IMR-90 (cell line): ENCODE measurements at regions not wholly inside any gene's neighbourhood (a gene's known extent, or its start where the extent isn't known, plus 50 kb on each side); places are given as distances from the start of the nearest gene placed in this dataset.

Experiments used
- ATAC-seq: fragments of 200-7000 bp; cut with Tn5 transposase; 2 replicates; pipeline ENCODE4 v1.9.1; 2020; ENCODE audit warnings: low read depth, mild to moderate bottlenecking, moderate library complexity
- BruUV-seq: library from RNA; stranded (reverse); fragments of 400-500 nt; replicated peaks from 2 replicates; lab custom pipeline; 2021; lab: Mats Ljungman, UMichigan
- CTCF ChIA-PET: fragments of 300-600 bp; formaldehyde crosslinking; extraction: SDS; loops from one replicate; lab custom pipeline; 2021; ENCODE audit warnings: antibody characterized with exemption; lab: Yijun Ruan, JAX
- POLR2A ChIA-PET: fragments of 300-600 bp; sonication (Branson Sonifier 250); formaldehyde crosslinking; loops from one replicate; lab custom pipeline; 2022; ENCODE audit warnings: antibody characterized with exemption; ENCODE audit not compliant: unreplicated experiment; lab: Charles Lee
- DNase-seq: peaks from one replicate; pipeline ENCODE4 v3.0.0; 2013
- H2AFZ ChIP-seq: replicated peaks from 2 replicates; pipeline ENCODE3; 2013; ENCODE audit warnings: low read length, mild to moderate bottlenecking; ENCODE audit not compliant: poor library complexity
- H2AK5ac ChIP-seq: 2 replicates; pipeline ENCODE4 v1.6.1; 2013; ENCODE audit warnings: low read depth, low read length, inconsistent platforms
- H2AK9ac ChIP-seq: replicated peaks from 2 replicates; pipeline ENCODE3; 2013; ENCODE audit warnings: mild to moderate bottlenecking, low read depth, low read length, moderate library complexity; ENCODE audit not compliant: poor library complexity
- H2BK120ac ChIP-seq: 2 replicates; pipeline ENCODE4 v1.6.1; 2013; ENCODE audit warnings: low read depth, low read length, inconsistent platforms
- H2BK15ac ChIP-seq: 3 replicates; pipeline ENCODE4 v1.6.1; 2013; ENCODE audit warnings: low read depth, low read length, inconsistent platforms
- H2BK20ac ChIP-seq: 2 replicates; pipeline ENCODE4 v1.6.1; 2013; ENCODE audit warnings: low read depth, mild to moderate bottlenecking, inconsistent platforms, low read length, moderate library complexity
- H2BK5ac ChIP-seq: 2 replicates; pipeline ENCODE4 v1.6.1; 2013; ENCODE audit warnings: mild to moderate bottlenecking, low read depth, low read length, inconsistent platforms; ENCODE audit not compliant: poor library complexity, severe bottlenecking
- H3K14ac ChIP-seq: replicated peaks from 2 replicates; pipeline ENCODE4 v1.6.1; 2013; ENCODE audit warnings: low read depth, low read length, inconsistent platforms
- H3K18ac ChIP-seq: 2 replicates; pipeline ENCODE4 v1.6.1; 2013; ENCODE audit warnings: low read depth, low read length, control low read depth
- H3K23ac ChIP-seq: 2 replicates; pipeline ENCODE4 v1.6.1; 2013; ENCODE audit warnings: low read depth, low read length, inconsistent platforms
- H3K27ac ChIP-seq: 2 replicates; pipeline ENCODE4 v1.5.1; 2013; ENCODE audit warnings: mild to moderate bottlenecking, control low read depth, low read length; ENCODE audit not compliant: insufficient read depth
- H3K27me3 ChIP-seq: 2 replicates; pipeline ENCODE4 v1.6.1; 2013; ENCODE audit warnings: low read length; ENCODE audit not compliant: control insufficient read depth, insufficient read depth
- H3K36me3 ChIP-seq: 2 replicates; pipeline ENCODE4 v1.6.1; 2013; ENCODE audit warnings: low read length, mixed read lengths; ENCODE audit not compliant: control insufficient read depth, insufficient read depth
- H3K4ac ChIP-seq: 2 replicates; pipeline ENCODE4 v1.6.1; 2013; ENCODE audit warnings: low read depth, low read length, inconsistent platforms
- H3K4me1 ChIP-seq: 2 replicates; pipeline ENCODE4 v1.6.1; 2013; ENCODE audit warnings: low read length, mixed read lengths; ENCODE audit not compliant: control insufficient read depth, insufficient read depth
- H3K4me2 ChIP-seq: 2 replicates; pipeline ENCODE4 v1.6.1; 2013; ENCODE audit warnings: low read depth, mild to moderate bottlenecking, control low read depth, low read length, moderate library complexity
- H3K4me3 ChIP-seq: 2 replicates; pipeline ENCODE4 v1.5.1; 2013; ENCODE audit warnings: low read depth, mild to moderate bottlenecking, control low read depth, low read length, moderate library complexity; ENCODE audit not compliant: insufficient read depth
- H3K56ac ChIP-seq: 2 replicates; pipeline ENCODE4 v1.6.1; 2013; ENCODE audit warnings: low read length, inconsistent platforms; ENCODE audit not compliant: insufficient read depth; ENCODE audit errors: extremely low read depth
- H3K79me1 ChIP-seq, 2 experiments: 2 replicates each; pipeline ENCODE4 v1.6.1; 2013; ENCODE audit warnings: low read length in 2 of 2, inconsistent platforms in 1 of 2, low read depth in 1 of 2
- H3K9ac ChIP-seq: 2 replicates; pipeline ENCODE4 v1.6.1; 2013; ENCODE audit warnings: low read depth, low read length, control low read depth
- H3K9me1 ChIP-seq: 2 replicates; pipeline ENCODE4 v1.6.1; 2013; ENCODE audit warnings: low read length, inconsistent platforms; ENCODE audit not compliant: insufficient read depth
- H3K9me3 ChIP-seq: 2 replicates; pipeline ENCODE4 v1.6.1; 2013; ENCODE audit warnings: low read length; ENCODE audit not compliant: control insufficient read depth, insufficient read depth
- H4K20me1 ChIP-seq: 2 replicates; pipeline ENCODE4 v1.6.1; 2013; ENCODE audit warnings: low read length, inconsistent platforms; ENCODE audit not compliant: insufficient read depth
- H4K5ac ChIP-seq: 2 replicates; pipeline ENCODE4 v1.6.1; 2013; ENCODE audit warnings: mild to moderate bottlenecking, low read depth, low read length, control low read depth
- H4K8ac ChIP-seq, 2 experiments: 2 replicates each; pipeline ENCODE4 v1.6.1; 2013; ENCODE audit warnings: low read depth in 2 of 2, low read length in 2 of 2, control low read depth in 1 of 2, inconsistent platforms in 1 of 2
- H4K91ac ChIP-seq: 2 replicates; pipeline ENCODE4 v1.6.1; 2013; ENCODE audit warnings: low read depth, low read length, inconsistent platforms; ENCODE audit not compliant: insufficient read depth
- BHLHE40 ChIP-seq: fragments of 150-350 bp; IDR thresholded peaks from 2 replicates; pipeline ENCODE4 v1.6.1; 2016; ENCODE audit warnings: mild to moderate bottlenecking, low read depth, low read length
- CTCF ChIP-seq: conservative IDR thresholded peaks from 2 replicates; pipeline ENCODE4 v1.5.1; 2012; ENCODE audit warnings: mild to moderate bottlenecking, low read depth, low read length, improper control_type of control experiment
- ELK1 ChIP-seq: fragments of 150-350 bp; IDR thresholded peaks from 2 replicates; pipeline ENCODE4 v1.6.1; 2016; ENCODE audit warnings: low read depth, mild to moderate bottlenecking, low read length, moderate library complexity, borderline replicate concordance
- MAFK ChIP-seq: IDR thresholded peaks from 2 replicates; pipeline ENCODE4 v1.6.1; 2012; ENCODE audit warnings: low read depth, low read length, improper control_type of control experiment
- NFE2L2 ChIP-seq: fragments of 150-350 bp; IDR thresholded peaks from 2 replicates; pipeline ENCODE4 v1.6.1; 2016; ENCODE audit warnings: low read depth, mild to moderate bottlenecking, low read length
- RAD21 ChIP-seq: IDR thresholded peaks from 2 replicates; pipeline ENCODE4 v1.6.1; 2012; ENCODE audit warnings: low read length, improper control_type of control experiment
- RCOR1 ChIP-seq: IDR thresholded peaks from 2 replicates; pipeline ENCODE4 v1.6.1; 2012; ENCODE audit warnings: mild to moderate bottlenecking, low read length, improper control_type of control experiment; ENCODE audit not compliant: insufficient replicate concordance
- RFX5 ChIP-seq: IDR thresholded peaks from 2 replicates; pipeline ENCODE4 v1.8.0; 2012; ENCODE audit warnings: low read depth, mild to moderate bottlenecking, low read length, moderate library complexity
- WGBS, 2 experiments: methylation state at CpG; one replicate each; pipeline versions ENCODE4 v1.1.5 to v1.1.7; 2013; ENCODE audit warnings: missing lambda C conversion rate in 2 of 2; ENCODE audit not compliant: insufficient read length in 1 of 2; ENCODE audit errors: extremely low coverage in 2 of 2; 5-methylcytosine and 5-hydroxymethylcytosine counted together
- dilution Hi-C: fragments of 300-500 bp; cut with HindIII; formaldehyde crosslinking; loops from one replicate; pipeline ENCODE4 v1.14.3; 2018; ENCODE audit warnings: low sequenced_read_pairs; ENCODE audit not compliant: unreplicated experiment
- in situ Hi-C: fragments of 300-500 bp; cut with MboI; formaldehyde crosslinking; loops from 3 replicates; pipeline ENCODE4 v1.14.3; 2019; ENCODE audit warnings: low sequenced_read_pairs, inconsistent platforms, mixed read lengths
- intact Hi-C: fragments of 100-400 bp; cut with micrococcal nuclease; formaldehyde crosslinking; loops from 2 replicates; pipeline ENCODE4 v1.10.0; 2022

- in situ Hi-C loops (no loop called here), intact Hi-C loops (no loop called here), dilution Hi-C loops (no loop called here)
- Histone ChIP-seq H3K79me1 (no peaks in the 10 kb centered on the region), H3K18ac (no peak overlapping the region), H4K91ac (no peak overlapping the region), H3K27me3 (peaks cover 6% of the 10 kb centered on the region), H3K14ac (no peak overlapping the region), H2AFZ (no peak overlapping the region), H4K20me1 (no peaks in the 10 kb centered on the region), H3K56ac (no peak overlapping the region), H2BK5ac (no peak overlapping the region), H3K9me3 (no peaks in the 10 kb centered on the region), H3K36me3 (no peaks in the 10 kb centered on the region), H2AK5ac (no peak overlapping the region), H3K9me1 (no peaks in the 10 kb centered on the region), H3K4me2 (no peak overlapping the region), H3K27ac (no peak overlapping the region), H3K4ac (no peak overlapping the region), H2AK9ac (no peak overlapping the region), H2BK20ac (no peak overlapping the region), H2BK120ac (no peak overlapping the region), H3K9ac (no peak overlapping the region), H3K23ac (no peak overlapping the region), H2BK15ac (no peak overlapping the region), H3K4me1 (no peaks in the 10 kb centered on the region), H3K4me3 (no peak overlapping the region), H4K8ac (no peak overlapping the region), H4K5ac (no peak overlapping the region)
- WGBS, 2 experiments, result 80% methylated on average over 2 of the region's 6 CpGs; no CpG with 5 or more reads in 1 of the 2 experiments
- no TSS peak for BruUV-seq
- POLR2A ChIA-PET, result no interaction called here
- DNase-seq (peak; percentile 50), ATAC-seq (peak; percentile 72)
- CTCF ChIA-PET, result interaction anchor here (1.0 kb wide), 1 partner anchor 10 kb away, joined by 3 read pairs; no protein-coding TSS in a partner anchor
- TF ChIP-seq RFX5 (no peak), BHLHE40 (no peak), MAFK (no peak), ELK1 (no peak), RCOR1 (no peak), CTCF (no peak), RAD21 (no peak), NFE2L2 (no peak)
These were observed 80.3 kb upstream of the SLC35G4 start for GRCh38 chr18:11529081-11529480.
